ENCODE measurements at regions not wholly inside any gene's neighbourhood (a gene's known extent, or its start where the extent isn't known, plus 50 kb on each side); places are given as distances from the start of the nearest gene placed in this dataset.

GRCh38 chrX:22343192-22343591 is 70.5 kb downstream of the CBLL2 start:
- TF ChIP-seq CTCF (conservative IDR thresholded peaks at IDR 0.05 in 1 of 2, IDR thresholded peaks at IDR 0.05 in 1 of 2; ENCODE audit: extremely low read depth in 1 of 2, insufficient read depth in 1 of 2, low read depth in 1 of 2, low read length in 2 of 2) (no peak), EZH2 (IDR thresholded peaks at IDR 0.05; ENCODE audit: borderline replicate concordance, low read length) (no peak)
